AG09319 (cell line): ENCODE measurements at regions not wholly inside any gene's neighbourhood (a gene's known extent, or its start where the extent isn't known, plus 50 kb on each side); places are given as distances from the start of the nearest gene placed in this dataset.

Experiments used
- DNase-seq: peaks from one replicate; pipeline ENCODE4 v3.0.0-alpha.2; 2010; ENCODE audit warnings: low read depth; ENCODE audit errors: extremely low read depth
- CTCF ChIP-seq: IDR thresholded peaks from 2 replicates; pipeline ENCODE4 v1.5.1; 2011; ENCODE audit warnings: low read depth, mild to moderate bottlenecking, inconsistent platforms, low read length, moderate library complexity

DNA sequence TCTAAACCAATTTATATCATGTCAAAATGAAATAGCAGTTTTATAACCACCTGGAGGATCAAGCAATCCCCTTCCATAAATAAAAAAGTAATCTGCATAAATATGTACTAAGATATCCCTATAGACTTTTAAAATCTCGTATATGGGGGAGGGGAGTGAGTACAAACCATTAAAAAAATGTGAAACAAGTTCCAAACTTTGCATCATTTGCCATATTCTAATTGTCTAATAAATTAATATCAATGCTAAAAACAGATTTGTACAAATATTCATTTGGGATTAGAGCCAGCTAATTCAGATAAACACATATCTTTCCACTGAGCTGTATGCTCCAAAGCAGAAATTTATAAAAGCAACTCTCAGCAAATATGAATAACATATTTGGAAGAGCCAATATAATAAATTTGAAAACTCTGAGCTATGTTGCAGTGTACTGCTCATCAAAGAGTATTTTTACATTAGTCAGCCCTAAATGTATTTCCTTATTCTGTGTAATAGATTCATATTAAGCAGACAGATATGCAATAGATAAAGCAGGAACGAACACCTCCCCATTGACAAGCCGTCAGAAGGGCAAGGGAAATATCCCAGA is 970.2 kb downstream of the EFNB2 start:
- no peak for DNase-seq
- no peak for TF ChIP-seq CTCF

GRCh38 chr13:105552078-105552477 is 983.4 kb downstream of the EFNB2 start:
- DNase-seq: no peak
- TF ChIP-seq CTCF: no peak

DNA sequence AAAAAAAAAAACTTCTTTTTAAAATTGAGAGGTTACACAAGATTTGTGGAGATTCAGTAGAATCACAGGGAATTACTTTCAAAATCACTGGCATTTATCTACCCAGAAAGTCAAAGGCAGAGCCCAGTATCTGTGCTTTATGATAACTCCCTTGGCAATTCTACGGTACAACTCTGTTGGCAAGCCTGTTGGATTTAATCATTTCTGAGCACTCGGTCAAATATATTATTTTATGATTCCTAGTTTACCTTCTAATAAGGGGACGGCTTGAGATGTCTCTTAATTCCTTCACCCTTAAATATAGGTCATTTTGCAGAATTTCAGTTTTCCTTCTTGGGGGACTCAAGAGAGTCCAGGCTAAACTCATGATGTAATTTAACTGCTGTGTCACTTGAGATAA is 987.6 kb downstream of the EFNB2 start:
- no peak for TF ChIP-seq CTCF
- DNase-seq: no peak

DNA sequence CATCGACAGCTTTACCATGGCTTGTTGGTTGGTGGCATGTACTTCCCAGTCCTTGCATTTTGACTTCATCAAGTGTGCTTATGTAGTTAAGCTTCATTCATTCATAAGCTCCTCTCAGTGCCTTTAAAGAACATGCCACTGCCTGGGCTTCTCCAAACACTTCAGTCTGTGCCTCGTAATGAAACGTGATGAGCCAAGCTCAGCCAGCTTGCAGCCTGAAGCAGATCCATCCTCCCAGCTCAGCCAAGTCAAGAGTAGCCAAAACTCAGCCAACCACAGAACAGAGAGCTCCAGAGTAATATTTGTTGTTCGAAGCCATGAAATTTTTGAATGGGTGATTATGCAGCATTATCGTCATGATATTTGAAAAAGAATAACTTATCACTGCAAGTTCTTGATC is 989.7 kb downstream of the EFNB2 start:
- no peak for TF ChIP-seq CTCF

DNA sequence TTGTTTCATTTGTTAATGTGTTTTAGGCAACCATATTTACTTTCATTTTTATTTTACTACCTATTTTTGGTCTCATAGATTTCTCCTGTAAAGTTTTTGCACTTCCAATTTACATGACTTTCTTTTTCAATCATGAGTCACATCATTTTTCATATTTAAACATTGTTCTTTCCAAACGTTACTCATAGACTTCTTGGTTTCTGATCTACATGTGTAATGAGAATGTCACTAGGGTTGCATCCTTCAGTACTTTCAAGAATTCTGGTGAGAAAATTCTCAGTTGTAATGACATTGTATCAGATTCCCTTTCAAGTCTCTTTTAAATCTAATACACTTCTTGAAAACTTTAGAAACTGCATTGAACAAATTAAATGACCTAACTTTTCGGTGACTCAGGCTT is 991.7 kb downstream of the EFNB2 start:
- no peak for DNase-seq
- TF ChIP-seq CTCF: no peak

More for the DNA sequence above, 989.7 kb downstream of the EFNB2 start:
- no peak for DNase-seq

GRCh38 chr13:105541565-105541964 is 993.9 kb downstream of the EFNB2 start:
- TF ChIP-seq CTCF: no peak
- DNase-seq: no peak

- no peak for TF ChIP-seq CTCF
- no peak for DNase-seq
Observed at GRCh38 chr13:105538346-105538745, 997.1 kb downstream of the EFNB2 start.
